Right atrium auricular region (tissue), 2 donors: ENCODE measurements at regions not wholly inside any gene's neighbourhood (a gene's known extent, or its start where the extent isn't known, plus 50 kb on each side); places are given as distances from the start of the nearest gene placed in this dataset.
"Not testable (repeated sequence)": the region's sequence is repeated elsewhere in the genome, so short reads cannot be mapped to it uniquely, and the experiment has no call there.

Experiments used
- DNase-seq: peaks from one replicate; pipeline ENCODE4 v3.0.0-alpha.2; 2019; ENCODE audit warnings: low spot score
- H3K27ac ChIP-seq, 2 donors: fragments of 200-600 bp; sonication (generic); 1 replicate in 1 of 2; 2 replicates in 1 of 2; pipeline ENCODE4 v1.5.1; 2016 to 2019
- H3K27me3 ChIP-seq, 2 donors: fragments of 200-600 bp; sonication (generic); one replicate each; pipeline versions ENCODE4 v1.5.1 to v1.6.0; 2017 to 2019
- H3K36me3 ChIP-seq: fragments of 200-600 bp; sonication (generic); one replicate; pipeline ENCODE4 v1.5.1; 2016
- H3K4me1 ChIP-seq, 2 donors: fragments of 200-600 bp; sonication (generic); one replicate each; pipeline versions ENCODE4 v1.5.1 to v1.6.0; 2017 to 2019
- H3K4me3 ChIP-seq, 2 donors: fragments of 200-600 bp; sonication (generic); 1 replicate in 1 of 2; 2 replicates in 1 of 2; pipeline ENCODE4 v1.5.1; 2017 to 2019; ENCODE audit warnings: mild to moderate bottlenecking in 1 of 2, moderate library complexity in 1 of 2
- H3K9me3 ChIP-seq, 2 donors: fragments of 200-600 bp; sonication (generic); one replicate each; pipeline ENCODE4 v1.5.1; 2019
- TF ChIP-seq, protein P1 (sequence below), 2 donors: fragments of 200-600 bp; sonication (generic); IDR thresholded peaks; one replicate each; pipeline ENCODE4 v1.5.1; 2019; ENCODE audit warnings: antibody characterized with exemption in 2 of 2

DNA sequence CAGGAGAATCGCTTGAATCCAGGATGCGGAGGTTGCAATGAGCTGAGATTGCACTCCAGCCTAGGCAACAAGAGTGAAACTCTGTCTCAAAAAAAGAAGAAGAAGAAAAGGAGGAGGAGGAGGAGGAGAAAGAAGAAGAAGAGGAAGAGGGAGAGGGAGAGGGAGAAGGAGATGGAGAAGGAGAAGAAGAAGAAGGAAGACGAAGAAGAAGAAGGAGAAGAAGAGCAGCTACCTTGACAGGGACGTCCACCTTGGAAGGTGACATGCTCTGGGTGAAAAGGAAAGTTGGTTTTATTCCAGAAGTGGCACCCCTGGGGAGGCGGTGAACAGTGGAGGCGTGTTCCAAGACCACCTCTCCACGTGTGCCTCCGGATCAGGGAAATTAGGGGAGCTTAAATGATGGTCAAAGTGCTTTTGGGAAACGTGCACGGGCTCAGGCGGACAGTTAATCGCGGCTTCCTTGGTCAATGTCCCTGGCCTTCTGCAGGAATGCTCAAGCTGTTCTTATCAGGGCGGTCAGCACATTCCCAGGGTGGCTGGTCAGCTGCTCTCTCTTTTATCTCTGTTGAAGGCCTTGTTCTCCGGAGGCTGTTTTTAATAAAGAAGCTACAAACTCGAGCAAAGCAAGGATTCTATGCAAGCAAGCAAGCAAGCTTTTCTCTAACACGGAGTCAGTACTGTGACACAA lies 78.9 kb upstream of the PEG3 start:
- no peaks in the 10 kb centered on the region for H3K27me3 ChIP-seq
- no peak overlapping the region for H3K27ac ChIP-seq
- no peaks in the 10 kb centered on the region for H3K36me3 ChIP-seq
- H3K4me3 ChIP-seq: no peak overlapping the region
- DNase-seq: no peak
- TF ChIP-seq, protein P1, sequence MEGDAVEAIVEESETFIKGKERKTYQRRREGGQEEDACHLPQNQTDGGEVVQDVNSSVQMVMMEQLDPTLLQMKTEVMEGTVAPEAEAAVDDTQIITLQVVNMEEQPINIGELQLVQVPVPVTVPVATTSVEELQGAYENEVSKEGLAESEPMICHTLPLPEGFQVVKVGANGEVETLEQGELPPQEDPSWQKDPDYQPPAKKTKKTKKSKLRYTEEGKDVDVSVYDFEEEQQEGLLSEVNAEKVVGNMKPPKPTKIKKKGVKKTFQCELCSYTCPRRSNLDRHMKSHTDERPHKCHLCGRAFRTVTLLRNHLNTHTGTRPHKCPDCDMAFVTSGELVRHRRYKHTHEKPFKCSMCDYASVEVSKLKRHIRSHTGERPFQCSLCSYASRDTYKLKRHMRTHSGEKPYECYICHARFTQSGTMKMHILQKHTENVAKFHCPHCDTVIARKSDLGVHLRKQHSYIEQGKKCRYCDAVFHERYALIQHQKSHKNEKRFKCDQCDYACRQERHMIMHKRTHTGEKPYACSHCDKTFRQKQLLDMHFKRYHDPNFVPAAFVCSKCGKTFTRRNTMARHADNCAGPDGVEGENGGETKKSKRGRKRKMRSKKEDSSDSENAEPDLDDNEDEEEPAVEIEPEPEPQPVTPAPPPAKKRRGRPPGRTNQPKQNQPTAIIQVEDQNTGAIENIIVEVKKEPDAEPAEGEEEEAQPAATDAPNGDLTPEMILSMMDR (IDR thresholded peaks at IDR 0.05): no peak
- H3K4me1 ChIP-seq: no peaks in the 10 kb centered on the region
- H3K9me3 ChIP-seq: peaks cover 0 to 10% of the 10 kb centered on the region in 2 donors

DNA sequence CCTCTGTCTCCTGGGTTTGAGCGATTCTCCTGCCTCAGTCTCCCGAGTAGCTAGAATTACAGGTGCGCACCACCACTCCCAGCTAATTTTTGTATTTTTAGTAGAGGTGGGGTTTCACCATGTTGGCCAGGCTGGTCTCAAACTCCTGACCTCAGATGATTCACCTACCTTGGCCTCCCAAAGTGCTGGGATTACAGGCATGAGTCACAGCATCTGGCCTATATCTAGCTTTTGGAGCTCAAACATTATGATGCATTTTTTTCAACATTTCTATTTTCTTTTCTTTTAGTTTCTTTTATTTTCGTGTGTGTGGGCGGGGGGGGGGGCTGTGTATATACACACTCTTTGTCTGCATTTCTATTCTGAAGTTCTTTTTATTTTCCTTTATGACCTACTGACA lies 85.6 kb upstream of the PEG3 start:
- not testable (repeated sequence) for H3K4me1 ChIP-seq, H3K27me3 ChIP-seq, H3K27ac ChIP-seq, H3K4me3 ChIP-seq, DNase-seq, H3K36me3 ChIP-seq
- H3K9me3 ChIP-seq: peaks cover 0 to 10% of the 10 kb centered on the region in 2 donors

DNA sequence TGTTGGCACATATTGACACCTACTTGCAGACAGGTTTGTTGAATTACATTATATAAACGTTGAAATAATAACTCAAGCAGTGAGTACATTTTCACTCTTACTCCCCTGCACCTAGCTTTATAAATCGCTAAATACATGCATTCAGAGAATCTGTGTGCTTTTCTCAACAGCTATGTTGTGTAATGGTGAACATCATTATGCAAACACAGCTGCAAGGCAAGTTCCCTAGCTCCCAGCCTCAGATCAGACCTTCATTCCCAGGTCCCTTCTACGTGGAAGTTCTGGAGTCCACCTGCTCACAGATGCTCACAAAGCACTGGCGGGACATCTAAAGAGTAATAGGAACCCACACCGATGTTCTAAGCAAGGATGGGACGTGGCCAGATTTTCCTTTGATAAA lies 86.8 kb upstream of the PEG3 start:
- Histone ChIP-seq H3K9me3 (peaks cover 0 to 10% of the 10 kb centered on the region in 2 donors), H3K4me3 (no peak overlapping the region), H3K4me1 (no peaks in the 10 kb centered on the region), H3K27ac (no peak overlapping the region), H3K36me3 (no peaks in the 10 kb centered on the region), H3K27me3 (no peaks in the 10 kb centered on the region)
- no peak for DNase-seq
- TF ChIP-seq, protein P1 (IDR thresholded peaks at IDR 0.05): no peak

DNA sequence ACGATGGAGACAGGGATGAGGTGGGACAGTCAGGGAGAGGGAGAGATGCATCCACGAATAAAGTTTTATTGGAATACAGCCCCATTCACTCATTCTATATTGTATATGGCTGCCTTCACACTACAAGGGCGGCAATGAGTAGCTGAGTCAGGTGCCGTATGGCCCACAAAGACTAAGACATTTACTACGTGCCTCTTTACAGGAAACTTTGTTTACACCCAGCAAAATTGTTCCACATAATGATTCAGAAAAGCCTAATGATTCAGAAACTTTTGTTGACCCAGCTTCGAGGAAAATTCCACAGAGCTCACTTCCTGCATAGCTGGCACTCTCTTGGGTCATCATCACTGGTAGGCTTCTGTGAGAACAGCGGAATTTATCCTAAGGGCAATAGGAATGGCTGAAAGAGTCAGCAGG lies 87.3 kb upstream of the PEG3 start:
- Histone ChIP-seq H3K9me3 (peaks cover 0 to 10% of the 10 kb centered on the region in 2 donors), H3K4me3 (no peak overlapping the region), H3K27ac (no peak overlapping the region), H3K4me1 (no peaks in the 10 kb centered on the region), H3K27me3 (no peaks in the 10 kb centered on the region), H3K36me3 (no peaks in the 10 kb centered on the region)
- no peak for DNase-seq
- TF ChIP-seq, protein P1 (IDR thresholded peaks at IDR 0.05): no peak

DNA sequence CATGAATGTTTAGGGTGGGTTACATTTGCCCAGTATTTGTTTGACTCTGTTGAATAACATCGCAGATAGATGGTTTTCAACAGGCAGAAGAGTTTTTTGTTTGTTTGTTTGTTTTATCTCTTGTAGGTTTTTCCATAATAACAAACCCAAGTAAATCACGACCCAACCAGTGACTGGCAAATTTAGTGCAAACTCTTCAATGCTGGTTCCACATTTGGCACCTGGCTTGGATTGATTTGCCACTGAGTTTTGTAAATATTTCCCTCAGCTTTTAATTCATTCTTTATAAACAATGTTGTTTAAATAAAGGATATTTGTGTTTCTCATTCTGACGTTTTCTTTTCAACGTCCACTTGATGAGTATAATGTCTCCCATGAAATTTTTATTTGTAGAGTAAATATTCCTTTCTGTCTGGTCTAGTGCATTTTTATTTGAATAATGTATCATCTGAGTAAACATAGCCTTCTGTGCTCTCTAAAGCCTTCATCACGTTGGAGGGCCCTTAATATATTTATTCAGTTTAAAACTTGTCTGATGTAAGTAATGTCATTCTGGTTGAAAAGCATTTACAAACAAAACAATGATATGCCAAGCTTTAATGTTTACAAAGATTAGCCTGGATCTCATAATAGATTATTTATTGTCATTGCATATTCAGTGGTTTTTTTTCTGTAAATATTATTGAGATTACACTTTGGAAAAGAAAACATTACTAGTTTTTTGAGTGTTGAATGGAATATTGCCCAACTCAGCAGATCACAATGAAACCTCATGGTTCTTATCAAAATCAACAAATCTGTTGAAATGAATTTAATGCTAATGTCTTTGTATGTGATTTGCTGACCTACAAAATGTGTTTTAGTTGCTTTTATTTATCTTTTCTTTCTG lies 90.4 kb upstream of the PEG3 start:
- DNase-seq: no peak
- Histone ChIP-seq H3K27ac (no peak overlapping the region), H3K9me3 (no peaks in the 10 kb centered on the region)

More for the DNA sequence above, 90.4 kb upstream of the PEG3 start:
- Histone ChIP-seq H3K4me3 (no peak overlapping the region), H3K36me3 (no peaks in the 10 kb centered on the region), H3K4me1 (no peaks in the 10 kb centered on the region), H3K27me3 (no peaks in the 10 kb centered on the region)
- TF ChIP-seq, protein P1 (IDR thresholded peaks at IDR 0.05): no peak
